NCI-H1417 (cell line): ENCODE measurements at regions not wholly inside any gene's neighbourhood (a gene's known extent, or its start where the extent isn't known, plus 50 kb on each side); places are given as distances from the start of the nearest gene placed in this dataset.
"Not testable (repeated sequence)": the region's sequence is repeated elsewhere in the genome, so short reads cannot be mapped to it uniquely, and the experiment has no call there.

ENCODE experiments used
- DNase-seq, 3 experiments: peaks; one replicate each; lab custom pipeline; 2025; lab: John Stamatoyannopoulos, UW

DNA sequence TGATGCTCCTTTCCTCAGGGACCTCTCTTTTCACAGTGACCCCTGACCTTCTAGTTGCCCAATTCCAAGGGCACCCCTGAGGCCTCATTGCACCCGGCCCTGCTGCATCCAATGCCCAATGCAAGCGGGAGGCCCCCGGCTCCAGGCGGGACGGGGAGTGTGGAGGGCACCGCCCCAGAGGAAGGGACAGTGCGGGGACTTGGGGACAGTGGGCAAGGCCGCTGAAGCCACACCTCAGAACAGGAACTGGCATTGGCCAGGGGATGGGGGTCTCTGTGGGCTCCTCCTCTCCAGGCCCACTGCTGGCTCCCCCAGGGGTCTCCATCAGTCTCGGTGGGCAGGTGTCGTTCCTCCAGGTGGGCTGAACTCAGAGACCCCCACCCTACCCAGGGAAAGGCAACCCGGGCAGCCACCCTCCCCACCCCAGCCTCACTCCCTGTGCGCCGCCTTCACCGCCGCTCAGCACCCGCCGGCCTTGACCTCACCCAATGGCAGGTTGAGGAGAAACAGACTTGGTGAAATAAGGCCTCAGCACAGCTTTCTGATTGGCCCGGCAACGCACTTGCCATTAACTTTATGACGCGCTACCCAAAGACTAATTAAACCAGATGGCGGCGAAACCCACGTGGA lies 1312.0 kb downstream of the BRD1 start:
- DNase-seq, result no peak

DNA sequence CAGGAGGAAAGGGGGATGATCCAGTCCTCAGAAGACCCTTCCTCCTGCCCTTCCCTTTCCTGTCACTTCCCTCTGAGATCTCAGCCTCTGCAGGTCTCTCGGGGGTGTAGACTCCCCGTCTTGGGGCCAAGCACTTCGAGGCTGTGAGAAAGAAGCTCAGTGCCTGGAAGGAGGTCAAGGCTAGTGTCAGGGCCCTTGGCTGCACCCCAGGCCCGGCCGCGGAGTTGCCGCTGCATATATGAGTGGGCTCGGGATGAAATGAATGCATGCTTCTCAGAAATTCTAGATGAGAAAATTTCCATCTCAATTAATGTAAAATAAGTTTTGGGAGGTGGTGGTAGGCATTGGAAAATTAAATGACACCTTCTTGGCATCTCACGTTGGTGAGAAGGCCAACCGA lies 1313.7 kb downstream of the BRD1 start:
- DNase-seq, result no peak

DNA sequence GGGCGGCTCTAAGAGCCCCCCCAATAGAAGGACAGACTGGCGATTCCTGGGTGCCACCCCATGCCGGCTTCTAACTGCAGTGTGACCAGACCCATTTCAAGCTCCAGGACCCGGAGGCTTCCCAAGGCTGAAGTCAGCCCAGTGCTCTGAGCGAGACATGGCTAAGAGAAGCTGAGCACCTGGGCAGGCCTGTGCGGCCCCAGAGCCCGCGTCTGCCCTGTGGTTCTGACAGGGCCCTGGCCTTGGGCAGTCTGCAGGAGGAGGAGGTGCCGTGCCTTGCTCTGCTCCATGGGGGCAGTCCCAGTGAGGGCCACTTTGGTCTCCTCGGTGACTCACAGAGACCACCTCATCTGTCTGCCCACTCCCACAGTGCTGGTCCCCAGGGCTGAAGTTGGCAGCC lies 1314.2 kb downstream of the BRD1 start:
- DNase-seq, result no peak

DNA sequence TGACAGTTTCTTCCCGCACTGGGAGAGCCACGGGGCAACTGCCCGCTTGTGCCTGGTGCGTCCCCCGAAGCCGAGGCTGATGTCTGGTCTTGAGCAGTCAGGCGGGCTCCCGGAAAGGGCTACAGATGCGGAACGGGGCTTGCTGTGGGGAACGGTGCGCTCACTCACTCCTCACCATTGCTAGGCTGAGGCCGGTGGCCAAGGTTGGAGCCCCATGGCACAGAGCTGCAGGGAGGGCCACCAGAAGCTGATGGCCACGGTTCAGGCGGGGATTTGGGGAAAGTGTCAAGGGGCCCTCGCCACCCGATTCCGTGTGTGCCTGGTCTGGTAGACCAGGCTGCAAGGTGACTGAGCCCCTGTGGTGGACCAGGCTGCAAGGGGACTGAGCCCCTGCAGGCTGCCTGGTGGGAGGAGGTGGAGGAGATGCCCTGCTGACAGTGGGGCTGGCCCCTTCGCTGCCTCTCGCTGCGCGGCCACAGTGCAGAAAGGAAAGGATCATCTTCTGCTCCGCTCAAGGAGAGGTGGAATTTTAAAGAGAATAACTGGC lies 1315.8 kb downstream of the BRD1 start:
- no peak for DNase-seq

DNA sequence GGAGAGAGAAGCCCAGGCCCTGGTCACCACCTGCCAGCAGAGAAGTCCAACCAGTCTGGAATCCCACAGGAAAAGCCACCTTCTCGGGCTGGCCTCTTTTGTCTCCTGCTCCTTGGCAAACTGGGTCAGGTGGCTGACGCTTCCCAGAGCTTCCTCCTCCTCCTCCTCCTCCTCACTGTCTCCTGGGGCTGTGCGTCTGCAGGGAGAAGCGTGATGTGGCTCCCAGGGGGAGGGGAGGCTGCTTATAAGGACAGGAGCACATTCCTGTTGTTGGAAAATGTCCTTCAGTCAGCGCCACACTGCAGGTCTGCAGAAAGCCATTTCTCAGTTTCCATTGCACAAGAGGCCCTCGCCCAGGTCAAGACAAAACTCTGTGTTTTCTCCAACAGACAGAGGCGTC lies 1316.5 kb downstream of the BRD1 start:
- DNase-seq, result no peak

- no peak for DNase-seq
These were observed 1317.1 kb downstream of the BRD1 start for GRCh38 chr22:48510599-48510998.

DNA sequence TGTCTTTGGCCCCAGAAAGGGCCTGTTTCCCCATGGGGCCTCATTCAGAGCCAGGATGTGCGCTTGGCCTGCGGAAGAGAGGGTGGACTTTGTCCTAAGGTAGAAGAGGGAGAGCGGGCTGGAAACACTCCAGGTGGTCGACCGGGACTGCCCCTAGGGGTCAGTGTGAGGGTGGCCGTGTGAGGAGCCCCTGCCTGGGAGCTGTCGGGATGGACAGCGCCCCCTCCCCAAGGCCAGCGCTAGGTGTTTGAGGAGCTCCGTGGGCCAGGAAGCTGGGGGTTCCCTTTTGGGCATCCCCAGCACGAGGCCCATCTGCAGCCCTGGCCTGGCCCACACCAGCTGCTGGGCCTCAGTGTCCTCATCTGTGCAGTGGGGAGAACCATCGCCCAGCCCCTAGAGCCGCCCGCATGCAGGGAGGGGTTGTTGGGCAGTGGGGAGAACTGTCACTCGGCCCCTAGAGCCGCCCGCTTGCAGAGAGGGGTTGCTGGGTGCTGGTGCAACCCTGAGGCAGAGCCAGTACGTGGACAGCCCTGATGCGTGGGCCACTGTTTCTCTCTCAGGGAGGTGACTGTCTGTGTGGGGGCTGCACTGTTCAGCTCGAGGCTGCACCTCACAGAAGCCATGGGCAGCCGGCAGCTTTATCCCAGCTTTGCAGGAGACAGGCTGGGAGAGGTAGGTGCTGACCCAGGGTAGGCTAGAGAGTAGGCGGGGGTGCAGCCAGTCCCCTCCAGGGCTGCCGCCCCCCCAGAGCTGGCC lies 1319.9 kb downstream of the BRD1 start:
- DNase-seq, result no peak

GRCh38 chr22:48507171-48507570 lies 1320.5 kb downstream of the BRD1 start:
- DNase-seq, result no peak

DNA sequence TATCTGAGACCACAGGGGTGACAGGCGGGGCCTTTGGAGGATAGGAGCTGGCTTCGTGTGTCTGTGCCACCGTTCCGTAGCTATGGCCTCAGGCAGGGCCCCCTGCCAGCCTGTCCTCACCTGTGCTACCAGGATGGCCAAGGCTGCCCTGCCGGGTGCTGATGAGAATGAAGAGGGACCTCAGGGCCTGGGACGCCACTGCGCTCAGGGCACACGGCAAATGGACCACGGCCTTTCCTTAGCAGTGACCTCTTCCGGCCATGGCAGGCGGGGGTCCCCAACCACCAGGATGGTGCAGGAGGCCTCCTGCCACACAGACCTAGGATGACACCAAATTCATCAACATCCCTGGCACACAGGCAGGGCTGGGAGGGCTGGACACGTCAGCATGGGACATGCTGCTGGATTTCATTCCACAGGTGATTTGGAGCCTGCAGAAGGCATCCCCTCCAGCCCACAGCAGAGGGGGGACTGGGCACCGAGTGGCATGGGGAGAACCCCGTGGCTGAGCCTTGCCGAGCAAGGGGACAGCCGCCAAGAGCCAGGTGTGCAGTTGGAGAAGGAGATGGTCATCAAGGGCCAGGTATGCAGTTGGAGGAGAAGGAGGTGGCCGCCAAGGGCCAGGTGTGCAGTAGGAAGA lies 1321.0 kb downstream of the BRD1 start:
- no peak for DNase-seq

- DNase-seq, result no peak
These were observed 1321.8 kb downstream of the BRD1 start for GRCh38 chr22:48505891-48506290.

- DNase-seq, result no peak
These were observed 1323.0 kb downstream of the BRD1 start for GRCh38 chr22:48504519-48505140.

DNA sequence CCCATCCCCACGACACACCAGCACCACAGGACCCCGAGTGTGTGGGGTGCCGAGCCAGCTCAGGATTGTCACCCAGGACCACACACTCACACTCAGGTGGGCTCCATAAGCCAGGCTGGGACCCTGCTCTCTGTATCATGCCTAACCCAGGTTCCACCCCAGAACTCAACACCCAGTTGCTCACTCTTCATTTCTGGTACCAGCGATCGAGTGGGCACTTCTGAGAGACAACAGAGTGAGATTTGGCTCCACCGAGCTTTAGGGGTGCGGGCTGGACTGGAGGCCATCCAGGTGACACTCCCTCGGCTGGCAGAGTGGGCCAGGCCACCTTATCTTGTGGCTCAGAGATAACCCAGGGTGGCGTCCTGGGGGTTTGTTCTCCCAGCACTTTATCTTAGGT lies 1323.8 kb downstream of the BRD1 start:
- no peak for DNase-seq

- DNase-seq, result no peak
These were observed 1324.5 kb downstream of the BRD1 start for GRCh38 chr22:48503035-48503625.

DNA sequence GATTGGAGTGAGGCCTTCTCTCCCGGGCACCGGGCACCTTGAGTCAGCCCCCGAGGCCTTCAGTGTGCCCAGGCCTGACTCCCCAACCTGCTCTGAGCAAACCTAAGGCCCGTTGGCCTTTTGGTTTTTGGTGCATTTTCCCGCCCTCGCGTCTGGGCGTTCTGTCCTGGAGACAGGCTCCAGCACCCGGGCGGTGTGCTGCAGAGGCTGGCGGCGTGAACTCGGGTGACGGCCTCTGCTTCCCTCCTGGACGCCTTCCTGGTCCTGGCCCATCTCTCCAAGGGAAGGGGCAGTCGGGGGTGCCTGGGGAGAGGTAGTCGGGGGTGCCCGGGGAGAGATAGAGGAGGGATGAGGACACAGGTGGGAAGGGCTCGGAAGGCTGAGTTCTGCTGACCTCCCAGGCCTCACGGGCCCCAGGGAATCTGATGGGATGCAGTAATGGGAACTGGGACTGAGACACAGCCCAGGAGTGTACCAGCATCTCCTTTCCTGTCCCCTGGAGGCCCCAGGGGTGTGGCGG lies 1326.4 kb downstream of the BRD1 start:
- DNase-seq, result no peak

DNA sequence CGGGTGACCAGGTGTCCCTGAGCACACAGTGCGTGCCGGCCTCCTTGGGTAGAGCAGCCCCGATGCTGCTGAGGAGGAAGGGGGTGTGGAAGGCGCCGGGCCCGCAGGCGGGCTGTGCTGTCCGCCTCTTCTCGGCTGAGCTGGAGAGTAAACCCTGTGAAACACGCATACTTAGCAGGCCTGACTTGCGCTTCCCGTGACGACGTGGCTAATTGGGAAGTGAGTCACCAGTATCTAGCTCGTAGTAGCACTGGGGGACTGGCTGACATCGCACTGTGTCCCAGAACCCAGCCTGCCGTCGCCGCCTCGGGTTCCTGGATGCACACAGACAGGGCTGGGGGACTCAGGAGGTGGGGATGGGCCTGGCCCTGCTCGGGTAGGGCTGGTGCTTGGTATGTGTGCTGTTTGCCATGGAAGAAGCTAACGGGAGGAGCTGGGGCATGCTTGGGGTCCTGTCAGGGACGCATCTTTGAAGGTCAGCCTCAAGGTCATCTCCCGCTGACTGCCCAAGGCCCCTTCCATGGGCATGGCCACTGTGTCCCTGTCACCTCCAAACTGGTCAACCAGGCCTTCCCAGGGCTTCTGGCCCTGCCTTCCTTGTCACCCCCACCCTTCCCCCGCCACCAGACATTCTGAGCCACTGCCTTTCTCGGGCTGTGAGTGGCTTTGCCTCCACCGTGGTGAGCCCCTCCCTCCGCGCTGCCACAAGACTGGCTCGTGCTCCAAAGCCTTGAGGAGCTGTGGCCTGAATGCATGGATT lies 1327.0 kb downstream of the BRD1 start:
- DNase-seq, result no peak

GRCh38 chr22:48499456-48500425 lies 1327.9 kb downstream of the BRD1 start:
- no peak for DNase-seq

GRCh38 chr22:48498526-48499331 lies 1328.9 kb downstream of the BRD1 start:
- no peak for DNase-seq

- DNase-seq, result not testable (repeated sequence)
These were observed 1329.7 kb downstream of the BRD1 start for GRCh38 chr22:48497743-48498520.
